ENCODE measurements at regions not wholly inside any gene's neighbourhood (a gene's known extent, or its start where the extent isn't known, plus 50 kb on each side); places are given as distances from the start of the nearest gene placed in this dataset.

GRCh38 chr6:132132924-132133639 lies 181.9 kb upstream of the CCN2 start:
- no peaks in the 10 kb centered on the region for H3K36me3 ChIP-seq
- TF ChIP-seq CTCF (IDR thresholded peaks at IDR 0.05): no peak
- TF ChIP-seq POLR2A (IDR thresholded peaks at IDR 0.05): no peak
- no peak for TF ChIP-seq POLR2AphosphoS5 (IDR thresholded peaks at IDR 0.05)
- intact Hi-C loops (cut with DNase I): loop anchor here (5.0 to 10.0 kb wide), 2 partner anchors 46 to 178 kb away; partner anchors contain the start of gene CCN2
- DNase-seq (ENCODE audit: low spot score): no peak
- WGBS: 73% methylated on average over 3 of the region's 3 CpGs
- H3K4me1 ChIP-seq (replicated peaks): no peaks in the 10 kb centered on the region
- H3K4me3 ChIP-seq: no peak overlapping the region
- no peaks in the 10 kb centered on the region for H3K27me3 ChIP-seq (replicated peaks; ENCODE audit: insufficient read depth)
- no peaks in the 10 kb centered on the region for H3K9me3 ChIP-seq
- peak overlapping the region in 1 of 2 donors; percentile 17 for H3K27ac ChIP-seq

- no peak for DNase-seq (ENCODE audit: low spot score)
- Histone ChIP-seq H3K27ac (peak overlapping the region; percentile 17 to 72), H3K4me3 (no peak overlapping the region), H3K27me3 (replicated peaks; ENCODE audit: insufficient read depth) (no peaks in the 10 kb centered on the region), H3K4me1 (replicated peaks) (no peaks in the 10 kb centered on the region), H3K9me3 (no peaks in the 10 kb centered on the region), H3K36me3 (no peaks in the 10 kb centered on the region)
- intact Hi-C loops (cut with DNase I): loop anchor here (5.0 to 10.0 kb wide), 2 partner anchors 45 to 178 kb away; partner anchors contain the start of gene CCN2
- WGBS: 61% methylated on average over 2 of the region's 2 CpGs
- TF ChIP-seq POLR2AphosphoS5 (IDR thresholded peaks at IDR 0.05): no peak
Measured at GRCh38 chr6:132132422-132132821, 181.2 kb upstream of the CCN2 start.

DNA sequence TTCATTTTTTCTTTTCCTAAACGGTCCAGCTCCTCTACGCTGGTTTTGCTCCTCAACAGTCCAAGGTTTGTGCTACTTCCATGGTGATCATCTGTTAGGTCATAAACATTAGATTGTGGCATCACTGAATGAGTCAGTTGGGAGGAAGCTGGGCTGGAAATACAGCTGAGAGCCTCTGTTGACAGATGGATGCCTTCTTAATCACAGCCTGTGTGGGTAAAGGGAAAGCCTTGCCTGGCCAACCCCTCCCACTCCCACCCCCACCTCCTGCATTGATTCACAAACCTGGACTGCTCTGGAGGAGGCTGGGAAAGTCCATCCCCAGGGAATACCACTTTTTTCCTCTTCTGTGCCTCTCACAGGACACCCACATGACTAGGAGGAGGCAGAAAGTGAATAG lies 180.6 kb upstream of the CCN2 start:
- H3K27me3 ChIP-seq (replicated peaks; ENCODE audit: insufficient read depth): no peaks in the 10 kb centered on the region
- no peak for DNase-seq (ENCODE audit: low spot score)
- H3K4me3 ChIP-seq: no peak overlapping the region
- H3K36me3 ChIP-seq: no peaks in the 10 kb centered on the region
- no peaks in the 10 kb centered on the region for H3K4me1 ChIP-seq (replicated peaks)
- 52% methylated on average over 2 of the region's 2 CpGs for WGBS
- TF ChIP-seq POLR2A (IDR thresholded peaks at IDR 0.05) (no peak), POLR2AphosphoS5 (IDR thresholded peaks at IDR 0.05) (no peak), CTCF (IDR thresholded peaks at IDR 0.05) (no peak)
- H3K27ac ChIP-seq: peak overlapping the region; percentile 65 to 72
- intact Hi-C loops (cut with DNase I): loop anchor here (5.0 to 10.0 kb wide), 2 partner anchors 44 to 177 kb away; partner anchors contain the start of gene CCN2
- H3K9me3 ChIP-seq: no peaks in the 10 kb centered on the region

DNA sequence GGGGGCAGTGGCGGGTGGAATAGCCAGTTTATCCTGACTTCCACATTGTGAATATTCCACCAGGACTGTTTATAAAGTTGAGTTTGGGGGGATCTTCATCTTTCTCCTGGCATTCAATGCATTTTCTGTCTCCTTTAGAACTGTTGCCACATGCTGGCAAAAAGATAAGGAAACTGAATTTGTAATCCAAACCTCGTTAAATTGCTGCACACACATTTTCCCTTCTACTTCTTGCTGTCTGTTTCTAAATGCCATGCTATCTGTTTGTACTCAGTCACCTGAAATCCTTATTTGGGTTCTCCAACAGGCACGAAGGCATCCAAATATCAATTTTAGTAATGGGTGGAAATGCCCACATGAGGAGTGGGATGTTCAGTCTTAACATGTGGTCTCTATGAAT lies 180.2 kb upstream of the CCN2 start:
- H3K27ac ChIP-seq: peak overlapping the region; percentile 65 to 72
- H3K36me3 ChIP-seq: no peaks in the 10 kb centered on the region
- H3K27me3 ChIP-seq (replicated peaks; ENCODE audit: insufficient read depth): no peaks in the 10 kb centered on the region
- H3K9me3 ChIP-seq: no peaks in the 10 kb centered on the region
- intact Hi-C loops (cut with DNase I): loop anchor here (5.0 to 10.0 kb wide), 2 partner anchors 44 to 177 kb away; partner anchors contain the start of gene CCN2
- no peak for TF ChIP-seq POLR2A (IDR thresholded peaks at IDR 0.05)
- no peak for TF ChIP-seq CTCF (IDR thresholded peaks at IDR 0.05)
- TF ChIP-seq POLR2AphosphoS5 (IDR thresholded peaks at IDR 0.05): no peak
- H3K4me1 ChIP-seq (replicated peaks): no peaks in the 10 kb centered on the region
- no peak for DNase-seq (ENCODE audit: low spot score)
- 42% methylated on average over 3 of the region's 3 CpGs for WGBS
- no peak overlapping the region for H3K4me3 ChIP-seq

DNA sequence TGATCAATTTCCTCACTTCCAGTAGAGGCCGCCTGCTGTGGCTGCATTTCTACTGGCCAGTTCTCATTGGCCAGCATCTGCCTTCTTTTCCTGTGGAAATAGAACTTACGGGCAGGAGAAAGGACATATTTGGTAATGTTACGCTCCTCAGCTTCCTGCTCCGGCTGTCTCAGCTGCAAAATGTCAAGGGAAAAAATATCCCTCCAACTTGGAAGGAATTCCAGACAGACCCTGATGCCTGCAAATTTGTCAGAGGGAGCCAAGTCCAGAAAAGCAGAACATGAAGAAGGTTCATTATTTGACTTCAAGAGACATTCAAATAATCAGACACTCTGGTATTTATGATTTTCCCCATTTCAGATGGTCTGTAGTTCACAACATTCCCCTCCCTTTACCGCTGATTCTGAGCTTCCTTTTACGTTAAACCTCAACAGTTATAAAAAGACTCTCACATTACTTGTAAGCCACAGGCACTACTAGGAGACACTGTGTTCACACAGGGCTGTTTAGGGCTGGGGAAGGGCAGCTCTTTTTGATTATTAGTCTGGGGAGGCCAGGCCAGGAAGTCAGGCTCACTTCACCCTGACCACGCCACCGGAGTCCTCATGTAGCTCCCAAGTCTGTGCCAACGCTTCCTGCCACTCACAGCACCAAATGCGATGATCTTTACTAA lies 179.6 kb upstream of the CCN2 start:
- peak; percentile 8 for DNase-seq (ENCODE audit: low spot score)
- intact Hi-C loops (cut with DNase I): loop anchor here (5.0 to 10.0 kb wide), 2 partner anchors 43 to 176 kb away; partner anchors contain the start of gene CCN2
- Histone ChIP-seq H3K4me1 (replicated peaks) (no peaks in the 10 kb centered on the region), H3K9me3 (no peaks in the 10 kb centered on the region), H3K27ac (peak overlapping the region; percentile 65 to 72), H3K4me3 (no peak overlapping the region), H3K27me3 (replicated peaks; ENCODE audit: insufficient read depth) (no peaks in the 10 kb centered on the region), H3K36me3 (no peaks in the 10 kb centered on the region)
- WGBS: 36% methylated on average over 10 of the region's 10 CpGs
- TF ChIP-seq POLR2AphosphoS5 (IDR thresholded peaks at IDR 0.05): peak; percentile 14
- no peak for TF ChIP-seq POLR2A (IDR thresholded peaks at IDR 0.05)

All from prostate gland (tissue), 2 donors.